HG03469 (cell line): ENCODE measurements at regions not wholly inside any gene's neighbourhood (a gene's known extent, or its start where the extent isn't known, plus 50 kb on each side); places are given as distances from the start of the nearest gene placed in this dataset.
"Not testable (repeated sequence)": the region's sequence is repeated elsewhere in the genome, so short reads cannot be mapped to it uniquely, and the experiment has no call there.

Experiments
- ATAC-seq: cut with Tn5 transposase; IDR thresholded peaks from one replicate; pipeline ENCODE4 v1.9.1; 2021; ENCODE audit warnings: mild to moderate bottlenecking, moderate library complexity, moderate number of reproducible peaks; ENCODE audit not compliant: unreplicated experiment

DNA sequence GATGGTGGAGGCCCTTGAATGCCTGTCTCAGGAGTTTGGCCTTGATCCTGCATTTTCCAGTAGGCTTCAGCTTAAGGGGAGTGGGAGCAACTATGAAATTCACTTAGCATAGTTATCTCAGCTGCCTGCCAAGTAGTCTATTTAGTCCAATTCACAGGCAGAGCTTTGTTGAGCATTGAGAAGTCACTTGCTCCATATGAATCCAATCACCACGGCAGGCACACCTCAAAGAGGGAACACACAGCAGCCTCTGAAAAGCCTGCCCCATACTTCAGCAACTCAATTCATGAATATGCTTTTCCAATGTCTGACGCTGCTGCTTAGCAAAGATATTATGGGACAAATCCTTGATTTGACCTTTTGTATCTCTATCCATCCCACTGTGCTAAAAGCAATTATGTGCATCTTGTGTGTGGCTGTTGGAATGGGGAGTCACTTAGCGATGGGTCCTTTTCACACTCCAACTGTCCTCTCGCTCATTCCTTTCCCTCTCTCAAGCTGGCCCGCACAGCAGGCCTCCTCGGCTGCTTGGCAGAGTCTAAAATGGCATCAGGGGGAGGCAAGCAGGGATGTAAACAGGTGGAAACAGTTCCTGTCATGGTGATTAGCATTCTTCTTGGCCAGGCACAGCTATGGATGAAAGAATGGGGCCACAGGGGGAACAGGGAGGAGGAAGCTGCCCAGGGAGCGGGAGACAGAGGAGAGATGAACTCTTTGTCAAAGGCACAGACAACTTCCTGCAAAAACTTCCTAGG is 56.0 kb upstream of the LRPPRC start:
- ATAC-seq: no peak

DNA sequence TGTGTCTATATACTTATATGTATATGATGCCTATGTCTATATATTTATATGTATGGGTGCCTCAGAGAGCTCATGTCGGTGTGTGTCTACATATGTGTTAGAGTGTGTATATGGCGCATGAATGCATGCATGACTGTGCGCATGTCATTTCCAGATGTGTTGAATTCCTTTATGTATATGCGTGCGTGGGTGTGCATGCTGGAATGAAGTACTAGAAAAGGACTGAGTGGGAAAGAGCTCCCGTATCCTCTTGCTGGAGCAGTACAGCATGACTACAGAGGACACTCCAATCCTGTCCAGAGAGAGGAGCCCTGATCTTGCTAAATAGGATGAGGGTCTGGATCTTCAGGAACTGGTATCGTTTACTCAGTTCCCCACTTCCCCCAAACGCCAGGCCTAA is 56.8 kb upstream of the LRPPRC start:
- no peak for ATAC-seq

DNA sequence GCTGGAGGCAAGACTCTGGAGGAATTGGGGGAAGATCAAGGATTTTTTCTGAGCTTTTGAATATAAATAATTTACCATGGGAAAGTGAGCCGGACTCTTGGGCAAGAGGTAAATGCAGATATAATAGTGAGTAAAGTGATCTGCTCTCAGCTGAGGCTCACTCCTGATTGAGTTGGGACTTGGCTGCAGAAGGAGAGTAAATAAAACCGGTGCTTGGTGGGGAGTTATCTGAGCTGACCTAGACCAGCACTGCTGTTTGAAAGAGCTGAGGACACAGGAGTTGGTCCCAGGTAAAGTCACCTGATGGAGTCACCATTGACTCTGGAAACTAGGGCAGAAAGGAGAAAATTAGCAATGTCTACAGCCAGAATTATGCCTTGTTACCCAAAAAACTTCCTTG is 57.3 kb upstream of the LRPPRC start:
- ATAC-seq: no peak

DNA sequence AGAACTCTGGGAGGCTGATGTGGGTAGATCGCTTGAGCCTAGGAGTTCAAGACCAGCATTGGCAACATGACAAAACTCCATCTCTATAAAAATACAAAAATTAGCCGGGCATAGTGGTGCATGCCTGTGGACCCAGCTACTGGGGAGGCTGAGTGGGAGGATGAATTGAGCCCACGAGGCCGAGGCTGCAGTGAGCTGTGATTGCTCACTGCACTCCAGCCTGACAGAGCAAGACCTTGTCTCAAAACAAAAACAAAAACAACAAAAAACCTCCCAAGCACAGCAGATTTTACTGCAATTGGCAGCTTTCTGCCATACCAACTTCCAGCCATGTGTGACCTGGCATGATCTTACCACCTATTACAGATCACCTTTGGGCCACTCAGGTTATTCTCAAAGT is 57.7 kb upstream of the LRPPRC start:
- ATAC-seq: no peak

DNA sequence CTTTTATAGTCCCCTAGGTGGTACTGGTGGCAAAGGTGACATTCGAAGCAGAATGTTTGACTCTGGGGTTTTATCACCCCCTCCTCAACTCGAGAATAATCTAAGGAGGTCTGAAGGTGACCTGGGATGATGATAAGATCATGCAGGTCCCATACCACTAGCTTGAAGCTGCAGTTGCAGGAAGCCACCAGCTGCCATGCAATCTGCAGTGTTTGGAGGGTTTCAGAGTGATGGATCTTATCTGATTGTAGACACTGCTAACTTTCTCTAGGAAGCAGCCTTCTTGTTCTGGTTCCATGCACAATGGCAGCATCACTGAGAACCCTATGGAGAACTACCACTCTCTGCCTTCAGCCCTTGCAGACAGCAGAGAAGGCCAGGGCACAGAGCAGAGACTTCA is 59.4 kb upstream of the LRPPRC start:
- ATAC-seq: no peak

DNA sequence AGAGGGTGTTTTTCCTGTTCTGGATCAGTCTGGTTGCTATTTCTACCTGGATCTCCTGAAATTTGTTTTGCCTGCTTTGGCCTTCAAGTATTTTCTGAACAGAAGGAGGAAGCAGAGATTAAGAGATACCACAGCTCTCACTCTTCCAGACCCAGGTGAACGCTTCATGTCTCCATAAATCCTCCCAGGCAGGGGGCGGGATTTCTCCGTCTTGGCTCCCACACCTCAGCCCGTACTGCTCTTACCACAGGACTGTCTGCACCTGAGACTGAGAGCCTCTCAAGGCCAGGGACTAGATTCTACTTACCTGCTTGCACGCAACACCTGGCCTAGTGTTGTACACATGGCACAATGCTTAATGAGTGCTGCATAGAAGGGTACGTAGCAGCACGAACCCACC is 59.9 kb upstream of the LRPPRC start:
- no peak for ATAC-seq

DNA sequence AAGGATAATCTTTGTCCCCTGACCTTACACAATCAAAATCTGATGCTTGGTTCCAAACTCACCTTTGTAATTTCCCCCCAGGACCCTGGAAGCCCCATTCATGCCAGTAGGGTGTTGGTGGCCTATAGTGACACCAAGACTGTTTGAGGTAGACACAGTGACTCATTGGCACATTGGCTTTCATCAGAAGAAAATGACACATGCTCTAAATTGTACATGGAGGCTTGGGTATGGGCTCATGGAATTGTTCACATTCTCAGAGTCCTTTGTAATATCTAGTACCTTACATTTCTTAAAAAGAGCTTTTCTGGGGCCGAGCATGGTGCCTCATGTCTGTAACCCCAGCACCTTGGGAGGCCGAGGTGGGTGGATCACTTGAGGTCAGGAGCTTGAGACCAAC is 61.2 kb upstream of the LRPPRC start:
- no peak for ATAC-seq

DNA sequence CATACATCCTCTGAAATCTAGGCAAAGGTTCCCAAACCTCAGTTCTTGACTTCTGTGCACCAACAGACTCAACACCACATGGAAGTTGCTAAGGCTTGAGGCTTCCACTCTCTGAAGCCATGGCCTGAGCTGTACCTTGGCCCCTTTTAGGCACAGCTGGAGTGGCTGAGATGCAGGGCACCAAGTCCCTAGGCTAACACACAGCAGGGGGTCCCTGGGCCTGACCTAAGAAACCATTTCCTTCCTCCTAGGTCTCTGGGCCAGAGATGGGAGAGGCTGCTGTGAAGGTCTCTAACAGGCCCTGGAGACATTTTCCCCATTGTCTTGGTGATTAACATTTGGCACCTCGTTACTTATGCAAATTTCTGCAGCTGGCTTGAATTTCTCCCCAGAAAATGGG is 64.5 kb upstream of the LRPPRC start:
- ATAC-seq: not testable (repeated sequence)

DNA sequence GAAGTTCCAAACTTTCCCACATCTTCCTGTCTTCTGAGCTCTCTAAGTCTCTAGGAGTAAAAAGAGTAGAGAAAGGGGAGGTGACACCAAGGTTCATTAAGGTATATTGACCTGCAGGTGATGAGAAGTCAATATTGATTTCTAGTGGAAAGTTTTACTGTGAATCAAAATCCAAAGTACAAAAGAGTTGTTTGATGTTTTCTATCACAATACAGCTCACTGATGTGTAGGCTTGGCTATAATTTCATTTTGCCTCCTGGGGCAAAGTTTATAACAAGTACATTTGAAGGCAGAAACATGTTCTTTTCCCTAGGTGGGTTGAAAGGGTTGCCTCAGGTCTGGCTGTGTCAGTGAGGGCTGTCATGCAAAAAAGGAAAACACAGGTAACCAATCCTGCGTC is 65.2 kb upstream of the LRPPRC start:
- ATAC-seq: no peak

DNA sequence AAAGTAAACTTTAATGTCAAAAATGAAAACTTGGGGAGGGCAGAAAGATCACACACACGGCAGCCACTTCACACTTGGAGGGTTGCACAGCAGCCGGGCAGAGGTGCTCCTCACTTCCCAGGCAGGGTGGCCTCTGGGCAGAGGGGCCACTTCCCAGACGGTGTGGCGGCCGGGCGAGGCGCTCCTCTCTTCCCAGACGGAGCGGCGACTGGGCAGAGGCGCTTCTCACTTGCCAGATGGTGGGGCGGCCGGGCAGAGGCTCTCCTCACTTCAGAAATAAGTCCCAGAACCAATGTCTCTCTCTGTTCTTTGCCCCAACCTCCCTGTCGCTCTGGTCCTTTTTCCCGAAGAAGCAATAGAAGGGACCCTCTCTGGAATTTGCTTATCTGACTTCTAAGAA is 65.7 kb upstream of the LRPPRC start:
- no peak for ATAC-seq

DNA sequence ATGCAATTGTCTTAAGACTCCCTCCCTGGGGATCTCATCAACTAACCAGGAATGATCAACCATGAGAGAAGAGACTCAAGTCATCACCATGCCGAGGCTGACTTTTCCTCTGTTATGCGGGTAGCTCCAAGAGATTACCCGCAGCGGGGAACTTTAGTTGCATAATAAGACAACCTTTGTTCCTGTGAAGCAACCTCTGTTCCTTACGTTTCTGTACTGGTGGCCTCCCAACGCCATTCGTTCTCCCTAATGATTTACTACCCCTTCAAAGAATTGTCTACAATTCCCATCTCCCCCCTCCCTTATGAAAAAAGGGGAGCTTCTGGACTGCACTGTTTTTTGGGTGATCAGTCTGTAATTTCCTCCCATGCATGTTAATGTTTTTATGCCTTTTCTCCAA is 66.1 kb upstream of the LRPPRC start:
- ATAC-seq: no peak

DNA sequence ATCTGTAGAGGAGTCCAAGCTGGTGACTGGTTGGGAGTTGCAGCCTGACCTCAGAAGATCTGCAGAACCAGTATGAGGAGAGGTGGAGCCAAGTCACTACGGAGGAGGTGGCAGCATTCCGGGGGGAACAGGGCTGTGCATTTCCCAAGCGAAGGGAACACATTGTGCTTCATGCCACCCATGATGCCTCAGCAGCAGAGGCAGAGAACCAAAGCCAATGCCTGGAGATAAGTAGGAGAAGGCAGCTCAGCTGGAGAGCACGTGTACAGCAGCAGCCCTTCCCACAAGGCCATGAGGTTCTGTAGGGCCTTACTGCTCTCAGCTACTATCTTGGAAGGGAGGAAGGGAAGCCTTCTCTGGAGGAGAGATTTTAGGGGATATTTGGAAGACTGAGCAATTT is 67.2 kb upstream of the LRPPRC start:
- no peak for ATAC-seq

DNA sequence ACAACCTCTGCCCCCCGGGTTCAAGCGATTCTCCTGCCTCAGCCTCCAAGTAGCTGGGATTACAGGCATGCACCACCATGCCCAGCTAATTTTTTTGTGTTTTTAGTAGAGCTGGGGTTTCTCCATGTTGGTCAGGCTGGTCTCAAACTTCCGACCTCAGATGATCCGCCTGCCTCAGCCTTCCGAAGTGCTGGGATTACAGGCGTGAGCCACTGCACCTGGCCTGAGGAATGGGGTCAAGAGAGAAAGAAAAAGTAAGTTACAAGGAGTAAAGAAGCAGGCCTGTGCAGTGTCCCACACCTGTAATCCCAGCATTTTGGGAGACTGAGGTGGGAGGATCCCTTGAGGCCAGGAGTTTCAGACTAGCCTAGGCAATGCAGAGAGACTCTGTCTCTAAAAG is 68.5 kb upstream of the LRPPRC start:
- not testable (repeated sequence) for ATAC-seq

DNA sequence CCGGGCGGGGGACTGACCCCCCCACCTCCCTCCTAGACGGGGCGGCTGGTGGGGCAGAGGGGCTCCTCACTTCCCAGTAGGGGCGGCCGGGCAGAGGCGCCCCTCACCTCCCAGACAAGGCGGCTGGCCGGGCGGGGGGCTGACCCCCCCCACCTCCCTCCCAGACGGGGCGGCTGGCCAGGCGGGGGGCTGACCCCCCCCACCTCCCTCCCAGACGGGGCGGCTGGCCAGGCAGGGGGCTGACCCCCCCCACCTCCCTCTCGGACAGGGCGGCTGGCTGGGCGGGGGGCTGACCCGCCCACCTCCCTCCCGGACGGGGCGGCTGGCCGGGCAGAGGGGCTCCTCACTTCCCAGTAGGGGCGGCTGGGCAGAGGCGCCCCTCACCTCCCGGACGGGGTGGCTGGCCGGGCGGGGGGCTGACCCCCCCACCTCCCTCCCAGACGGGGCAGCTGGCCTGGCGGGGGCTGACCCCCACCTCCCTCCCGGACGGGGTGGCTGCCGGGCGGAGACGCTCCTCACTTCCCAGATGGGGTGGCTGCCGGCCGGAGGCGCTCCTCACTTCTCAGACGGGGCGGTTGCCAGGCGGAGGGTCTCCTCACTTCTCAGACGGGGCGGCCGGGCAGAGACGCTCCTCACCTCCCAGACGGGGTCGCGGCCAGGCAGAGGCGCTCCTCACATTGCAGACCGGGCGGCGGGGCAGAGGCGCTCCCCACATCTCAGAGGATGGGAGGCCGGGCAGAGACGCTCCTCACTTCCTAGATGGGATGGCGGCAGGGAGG is 71.4 kb upstream of the LRPPRC start:
- not testable (repeated sequence) for ATAC-seq

DNA sequence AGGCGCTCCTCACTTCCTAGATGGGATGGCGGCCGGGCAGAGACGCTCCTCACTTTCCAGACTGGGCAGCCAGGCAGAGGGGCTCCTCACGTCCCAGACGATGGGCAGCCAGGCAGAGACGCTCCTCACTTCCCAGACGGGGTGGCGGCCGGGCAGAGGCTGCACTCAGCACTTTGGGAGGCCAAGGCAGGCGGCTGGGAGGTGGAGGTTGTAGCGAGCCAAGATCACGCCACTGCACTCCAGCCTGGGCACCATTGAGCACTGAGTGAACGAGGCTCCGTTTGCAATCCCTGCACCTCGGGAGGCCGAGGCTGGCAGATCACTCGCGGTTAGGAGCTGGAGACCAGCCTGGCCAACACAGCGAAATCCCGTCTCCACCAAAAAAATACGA is 72.0 kb upstream of the LRPPRC start:
- not testable (repeated sequence) for ATAC-seq

DNA sequence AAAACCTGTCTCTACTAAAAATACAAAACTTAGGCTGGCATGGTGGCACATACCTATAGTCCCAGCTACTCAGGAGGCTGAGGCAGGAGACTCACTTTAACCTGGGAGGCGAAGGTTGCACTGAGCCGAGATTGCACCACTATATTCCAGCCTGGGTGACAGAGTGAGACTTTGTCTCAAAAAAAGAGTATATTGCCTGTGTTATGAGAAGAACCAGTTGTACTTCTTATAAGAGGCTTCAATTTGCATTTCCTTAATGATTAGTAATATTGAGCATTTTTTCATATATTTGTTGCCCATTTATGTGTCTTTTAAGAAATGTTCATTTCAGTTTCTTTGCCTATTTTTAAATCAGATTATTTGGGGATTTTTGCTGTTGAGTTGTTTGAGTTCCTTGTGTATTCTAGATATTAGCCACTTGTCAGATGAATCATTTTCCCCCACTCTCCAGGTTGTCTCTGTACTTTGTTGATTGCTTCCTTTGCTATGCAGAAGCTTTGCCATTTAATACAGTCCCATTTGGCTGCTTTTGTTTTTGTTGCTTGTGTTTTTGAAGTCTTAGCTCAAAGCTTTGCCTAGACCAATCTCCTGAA is 75.8 kb upstream of the LRPPRC start:
- no peak for ATAC-seq

DNA sequence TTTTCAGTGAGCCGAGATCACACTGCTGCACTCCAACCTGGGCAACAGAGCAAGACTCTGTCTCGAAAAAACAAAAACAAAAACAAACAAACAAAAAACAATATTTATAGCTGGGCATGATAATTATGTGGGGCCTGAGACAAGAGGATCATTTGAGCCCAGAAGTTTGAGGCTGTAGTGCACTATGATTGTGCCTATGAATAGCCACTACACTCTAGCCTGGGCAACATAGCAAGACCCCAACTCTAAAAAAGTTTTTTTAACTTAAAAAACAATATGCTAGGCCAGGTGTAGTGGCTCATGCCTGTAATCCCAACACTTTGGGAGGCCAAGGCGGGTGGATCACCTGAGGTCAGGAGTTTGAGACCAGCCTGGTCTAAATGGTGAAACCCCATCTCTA is 77.9 kb upstream of the LRPPRC start:
- ATAC-seq: not testable (repeated sequence)

DNA sequence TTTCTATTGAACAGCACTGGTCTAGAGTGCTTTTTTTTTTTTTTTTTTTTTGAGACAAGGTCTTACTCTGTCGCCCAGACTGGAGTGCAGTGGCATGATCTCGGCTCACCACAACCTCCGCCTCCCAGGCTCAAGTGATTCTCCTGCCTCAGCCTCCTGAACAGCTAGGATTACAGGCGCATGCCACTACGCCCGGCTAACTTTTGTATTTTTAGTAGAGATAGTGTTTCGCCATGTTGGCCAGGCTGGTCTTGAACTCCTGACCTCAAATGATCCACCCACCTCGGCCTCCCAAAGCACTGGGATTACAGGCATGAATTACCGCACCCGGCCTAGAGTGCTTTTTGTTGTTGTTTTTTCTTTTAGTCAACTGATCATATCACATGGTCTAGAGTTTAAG is 79.0 kb upstream of the LRPPRC start:
- not testable (repeated sequence) for ATAC-seq

DNA sequence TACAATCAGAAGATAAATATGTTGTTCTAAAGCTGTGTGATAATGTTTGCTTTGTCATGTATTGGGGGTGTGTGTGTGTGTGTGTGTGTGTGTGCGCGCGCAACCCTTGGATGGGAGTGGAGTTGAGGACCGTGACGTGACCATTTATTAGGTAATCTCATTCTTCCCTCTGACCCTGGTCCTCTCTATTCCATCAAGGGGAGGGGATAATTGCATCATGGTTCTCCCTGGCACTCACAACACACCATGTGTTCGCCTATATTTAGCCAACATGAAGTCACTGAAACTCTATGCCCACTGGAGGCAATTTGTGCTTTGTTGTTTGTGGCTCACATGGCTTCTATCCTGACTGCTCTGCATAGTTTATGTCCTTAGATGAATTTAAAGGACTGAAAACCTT is 79.8 kb upstream of the LRPPRC start:
- no peak for ATAC-seq

DNA sequence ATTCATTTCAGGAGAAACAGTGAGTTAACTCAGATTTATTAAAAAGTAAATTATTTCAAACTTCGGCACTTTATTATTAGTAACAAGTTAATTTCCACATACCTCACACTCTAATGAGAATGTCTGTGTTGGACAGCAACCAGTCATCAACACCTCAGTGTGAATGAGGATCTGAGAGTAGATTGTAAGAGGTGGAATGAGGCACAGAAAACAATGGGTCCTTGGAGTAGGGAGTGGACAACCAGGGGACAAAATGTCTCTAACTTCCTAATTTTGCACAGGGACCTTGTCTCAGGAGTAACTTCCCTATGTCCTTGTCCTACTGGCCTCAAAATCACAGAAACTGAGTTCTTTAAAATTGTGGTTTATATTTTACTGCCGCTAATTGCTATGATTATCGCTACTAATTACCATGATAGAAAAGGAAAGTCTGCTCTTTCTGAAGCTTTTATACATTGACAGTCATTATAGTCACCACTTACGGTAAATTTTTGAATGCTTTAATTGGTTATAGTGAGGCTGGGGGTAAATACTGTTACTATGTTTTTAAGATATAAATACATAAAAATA is 82.2 kb upstream of the LRPPRC start:
- ATAC-seq: no peak

DNA sequence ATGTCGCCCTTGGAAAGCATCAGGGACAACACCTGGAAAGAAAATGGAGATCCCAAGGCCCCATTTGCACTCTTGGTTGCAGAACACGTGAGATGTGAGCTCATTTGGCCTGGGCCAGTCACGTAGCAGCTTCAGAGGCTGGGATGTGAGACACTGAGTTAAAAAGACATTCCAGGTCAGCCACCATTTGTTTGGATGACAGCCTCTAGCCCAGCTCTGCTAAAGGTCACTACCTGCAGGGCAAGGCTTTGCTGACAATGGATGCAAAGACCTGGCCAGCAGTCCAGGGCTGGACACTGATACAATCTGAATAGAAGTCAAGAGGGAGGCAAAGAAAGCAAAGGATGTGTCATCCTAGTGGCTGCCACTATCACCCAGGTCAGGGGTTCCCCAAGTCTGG is 83.9 kb upstream of the LRPPRC start:
- no peak for ATAC-seq

DNA sequence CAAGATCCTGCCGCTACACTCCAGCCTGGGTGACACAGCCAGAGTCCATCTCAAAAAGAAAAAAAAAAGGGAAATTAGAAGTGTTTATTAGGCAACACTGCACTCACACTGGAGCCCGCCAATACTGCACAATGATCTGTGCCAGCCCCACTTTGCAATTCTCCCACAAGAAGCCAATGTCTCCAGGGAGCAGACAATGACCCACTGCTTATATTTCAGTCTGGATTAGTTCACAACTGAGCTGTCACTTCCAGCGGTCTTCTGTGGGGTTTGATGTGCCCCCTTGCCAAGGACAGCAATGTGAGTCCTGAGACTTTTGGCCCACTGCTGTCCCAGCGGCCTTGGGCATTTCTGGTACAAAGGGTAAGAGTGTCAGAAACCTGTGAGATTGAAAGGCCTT is 85.6 kb upstream of the PPM1B start:
- no peak for ATAC-seq
